Pancreas (tissue), 10 donors: ENCODE measurements at regions not wholly inside any gene's neighbourhood (a gene's known extent, or its start where the extent isn't known, plus 50 kb on each side); places are given as distances from the start of the nearest gene placed in this dataset.
"Not testable (repeated sequence)": the region's sequence is repeated elsewhere in the genome, so short reads cannot be mapped to it uniquely, and the experiment has no call there.

Source experiments
- ATAC-seq, 4 donors: fragments of 200-7000 bp; cut with Tn5 transposase; one replicate each; pipeline versions ENCODE4 v1.8.0 to v1.9.1; 2020; ENCODE audit warnings: mild to moderate bottlenecking in 4 of 4, moderate library complexity in 4 of 4
- DNase-seq, 6 donors: peaks; one replicate each; pipeline ENCODE4 v3.0.0-alpha.2; 2020
- FAIRE-seq: peaks from 2 replicates; lab custom pipeline; 2012; peaks lifted over from hg19 to GRCh38; lab: Jason Lieb, UNC
- H3K27ac ChIP-seq, 4 donors: fragments of 200-600 bp; sonication (generic); 1 replicate in 3 of 4; 2 replicates in 1 of 4; pipeline versions ENCODE4 v1.5.0 to v1.8.0; 2020
- H3K27me3 ChIP-seq, 4 donors: fragments of 200-600 bp; one replicate each; pipeline ENCODE4 v1.8.0; 2021
- H3K36me3 ChIP-seq, 3 donors: fragments of 200-600 bp; sonication (generic) in 1 of 3; one replicate each; pipeline versions ENCODE4 v1.5.0 to v1.8.0; 2020 to 2021
- H3K4me1 ChIP-seq, 3 donors: fragments of 200-600 bp; one replicate each; pipeline ENCODE4 v1.8.0; 2021
- H3K4me3 ChIP-seq, 4 donors: fragments of 200-600 bp; sonication (generic) in 2 of 4; one replicate each; pipeline versions ENCODE4 v1.5.0 to v1.8.0; 2020 to 2021
- H3K9me3 ChIP-seq, 4 donors: fragments of 200-600 bp; one replicate each; pipeline ENCODE4 v1.8.0; 2021
- WGBS, 2 donors: extraction: QIAGEN DNeasy Blood & Tissue Kit; methylation state at CpG; one replicate each; pipeline ENCODE4 v1.1.7; 2013; 5-methylcytosine and 5-hydroxymethylcytosine counted together
- intact Hi-C, 3 donors: fragments of 100-400 bp; cut with DNase I; formaldehyde crosslinking; loops; one replicate each; pipeline versions ENCODE4 v1.11.1 to v1.14.2; 2022
- TF ChIP-seq, protein P1 (sequence below), 4 donors: fragments of 200-600 bp; sonication (generic) in 3 of 4; IDR thresholded peaks; one replicate each; pipeline versions ENCODE4 v1.5.0 to v1.8.0; 2021; ENCODE audit warnings: antibody characterized with exemption in 4 of 4
- donor health status: healthy with polysubstance abuse.
- donor health status: DM: no; HTN: no; CAD: no; lungs with moderate emphysema.
- donor health status: DM: no; HTN: no; CAD: no.
- donor health status: control.
- donor health status: control.
- donor health status: Bipolar disorder and iron deficiency.
- donor health status: DM: yes; HTN: yes; CAD: no.
- donor health status: DM: no; HTN: no; CAD: no.
- donor health status: DM: no; HTN: no; CAD: no.
- donor health status: DM: yes; HTN: yes; CAD: no.

DNA sequence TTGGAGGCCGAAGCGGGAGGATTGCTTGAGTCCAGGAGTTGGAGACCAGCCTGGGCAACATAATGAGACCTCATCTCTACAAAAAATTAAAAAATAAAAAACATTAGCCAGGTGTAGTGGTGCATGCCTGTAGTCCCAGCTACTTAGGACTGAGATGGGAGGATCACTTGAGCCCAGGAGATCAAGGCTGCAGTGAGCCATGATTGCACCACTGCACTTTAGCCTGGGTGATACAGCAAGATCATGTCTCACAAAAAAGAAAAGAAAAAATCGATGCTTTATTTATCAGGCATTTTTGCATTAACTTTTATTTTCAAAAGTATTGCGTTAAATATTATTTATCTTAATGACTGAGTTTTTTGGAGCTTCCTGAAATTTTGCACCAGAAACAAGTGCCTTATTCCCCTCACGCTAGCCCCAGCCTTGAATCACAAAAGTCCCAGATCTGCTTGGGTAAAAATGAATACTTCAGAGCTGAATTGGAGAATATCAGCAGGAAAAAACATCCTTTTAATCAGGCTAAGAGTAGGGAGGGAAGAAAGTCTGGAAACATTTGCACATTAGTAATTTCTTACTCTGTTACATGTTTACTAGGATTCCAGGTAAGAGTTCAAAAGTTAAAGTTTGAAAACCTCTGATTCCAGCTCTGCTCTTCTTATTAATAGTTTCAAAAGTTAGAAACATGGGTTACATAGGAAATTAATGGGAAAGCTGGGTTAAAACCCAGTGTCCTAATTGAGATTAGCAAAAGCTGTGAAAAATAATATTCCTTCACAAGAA lies 111.4 kb upstream of the FOXN2 start:
- H3K27me3 ChIP-seq, result no peaks in the 10 kb centered on the region
- no peak overlapping the region for H3K27ac ChIP-seq
- TF ChIP-seq, protein P1, sequence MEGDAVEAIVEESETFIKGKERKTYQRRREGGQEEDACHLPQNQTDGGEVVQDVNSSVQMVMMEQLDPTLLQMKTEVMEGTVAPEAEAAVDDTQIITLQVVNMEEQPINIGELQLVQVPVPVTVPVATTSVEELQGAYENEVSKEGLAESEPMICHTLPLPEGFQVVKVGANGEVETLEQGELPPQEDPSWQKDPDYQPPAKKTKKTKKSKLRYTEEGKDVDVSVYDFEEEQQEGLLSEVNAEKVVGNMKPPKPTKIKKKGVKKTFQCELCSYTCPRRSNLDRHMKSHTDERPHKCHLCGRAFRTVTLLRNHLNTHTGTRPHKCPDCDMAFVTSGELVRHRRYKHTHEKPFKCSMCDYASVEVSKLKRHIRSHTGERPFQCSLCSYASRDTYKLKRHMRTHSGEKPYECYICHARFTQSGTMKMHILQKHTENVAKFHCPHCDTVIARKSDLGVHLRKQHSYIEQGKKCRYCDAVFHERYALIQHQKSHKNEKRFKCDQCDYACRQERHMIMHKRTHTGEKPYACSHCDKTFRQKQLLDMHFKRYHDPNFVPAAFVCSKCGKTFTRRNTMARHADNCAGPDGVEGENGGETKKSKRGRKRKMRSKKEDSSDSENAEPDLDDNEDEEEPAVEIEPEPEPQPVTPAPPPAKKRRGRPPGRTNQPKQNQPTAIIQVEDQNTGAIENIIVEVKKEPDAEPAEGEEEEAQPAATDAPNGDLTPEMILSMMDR (IDR thresholded peaks at IDR 0.05), result no peak
- no peak for ATAC-seq
- H3K4me1 ChIP-seq, result no peaks in the 10 kb centered on the region
- WGBS, 2 donors, result 92% methylated on average over 5 of the region's 5 CpGs
- no peak for DNase-seq
- H3K4me3 ChIP-seq, result no peak overlapping the region
- intact Hi-C loops, result no loop called here
- no peaks in the 10 kb centered on the region for H3K9me3 ChIP-seq
- no peaks in the 10 kb centered on the region for H3K36me3 ChIP-seq
- FAIRE-seq, result no peak

DNA sequence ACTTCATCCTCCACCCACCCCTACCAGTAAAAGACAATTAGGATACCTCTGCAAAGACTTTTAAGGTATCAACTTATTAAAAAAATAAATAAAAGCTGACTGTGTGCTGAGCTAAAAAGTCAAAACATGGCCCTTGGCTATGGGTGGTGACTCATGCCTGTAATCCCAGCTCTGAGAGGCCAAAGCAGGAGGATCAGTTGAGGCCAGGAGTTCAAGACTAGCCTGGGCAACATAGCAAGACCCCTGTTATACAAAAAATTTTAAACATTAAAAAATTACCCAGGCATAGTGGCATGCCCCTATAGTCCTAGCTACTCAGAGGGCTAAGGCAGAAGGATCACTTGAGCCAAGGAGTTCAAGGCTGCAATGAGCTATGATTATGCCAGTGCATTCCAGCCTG lies 110.8 kb upstream of the FOXN2 start:
- H3K4me3 ChIP-seq, result no peak overlapping the region
- H3K4me1 ChIP-seq, result no peaks in the 10 kb centered on the region
- TF ChIP-seq, protein P1 (IDR thresholded peaks at IDR 0.05), result no peak
- DNase-seq (no peak), ATAC-seq (no peak), FAIRE-seq (no peak)
- intact Hi-C loops, result no loop called here
- H3K27me3 ChIP-seq, result no peaks in the 10 kb centered on the region
- no peak overlapping the region for H3K27ac ChIP-seq
- H3K36me3 ChIP-seq, result no peaks in the 10 kb centered on the region
- no peaks in the 10 kb centered on the region for H3K9me3 ChIP-seq

DNA sequence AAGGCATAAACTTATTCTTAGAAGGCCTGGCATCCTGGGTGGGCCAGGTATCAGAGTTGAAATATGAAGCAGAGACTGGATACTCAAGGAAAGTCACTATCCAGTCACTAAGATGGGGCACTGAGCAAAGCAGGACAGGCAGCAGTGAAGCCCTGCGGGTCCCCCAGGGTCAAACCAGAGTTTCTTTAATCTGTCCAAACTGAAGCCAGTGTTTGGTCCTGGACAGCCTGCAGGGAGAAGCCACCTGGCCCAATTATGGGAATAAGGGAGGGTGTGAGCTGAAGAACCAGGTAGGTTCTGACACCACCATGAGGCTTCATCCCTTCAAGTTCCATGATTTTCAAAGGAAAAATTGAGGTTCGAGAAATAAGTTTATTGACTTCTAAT lies 109.7 kb upstream of the FOXN2 start:
- WGBS, 2 donors, result 76 to 84% methylated on average over 2 of the region's 2 CpGs
- Histone ChIP-seq H3K36me3 (no peaks in the 10 kb centered on the region), H3K4me1 (no peaks in the 10 kb centered on the region), H3K27ac (no peak overlapping the region), H3K27me3 (no peaks in the 10 kb centered on the region), H3K4me3 (no peak overlapping the region), H3K9me3 (no peaks in the 10 kb centered on the region)
- TF ChIP-seq, protein P1 (IDR thresholded peaks at IDR 0.05), result no peak
- no peak for ATAC-seq
- no peak for DNase-seq
- no peak for FAIRE-seq
- intact Hi-C loops, result no loop called here

DNA sequence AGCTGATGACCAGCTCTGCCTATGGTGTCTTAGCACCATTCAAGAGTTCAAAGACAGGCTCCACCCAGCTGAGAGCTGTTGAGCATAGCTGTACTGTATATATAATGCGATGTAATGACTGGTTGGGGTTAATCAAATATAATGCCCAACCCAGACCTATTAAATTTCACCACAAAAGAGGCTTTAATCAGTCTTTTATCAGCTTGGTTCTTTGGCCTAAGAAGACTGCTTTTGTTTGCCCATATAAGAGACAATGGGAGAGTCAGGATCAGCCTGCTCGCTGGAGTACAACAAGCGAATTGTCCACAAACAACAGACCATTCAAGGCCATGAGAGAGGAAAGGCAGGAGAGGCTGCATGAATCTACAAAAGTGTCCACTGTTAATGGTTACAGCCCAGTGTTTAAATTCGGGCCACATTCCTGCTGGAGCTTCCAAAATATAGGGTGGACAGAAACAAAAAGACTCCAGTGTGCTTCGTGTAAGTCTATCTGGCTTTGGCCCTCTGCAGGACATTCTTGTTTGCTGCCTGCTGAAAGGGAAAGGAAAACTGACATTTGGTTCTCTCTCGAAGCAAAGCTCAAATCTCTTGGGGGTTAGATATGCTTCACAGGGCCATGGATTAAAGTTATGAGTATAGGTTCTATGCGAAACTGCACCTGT lies 109.2 kb upstream of the FOXN2 start:
- ATAC-seq (no peak), FAIRE-seq (no peak), DNase-seq (no peak)
- Histone ChIP-seq H3K4me3 (no peak overlapping the region), H3K36me3 (no peaks in the 10 kb centered on the region), H3K9me3 (no peaks in the 10 kb centered on the region), H3K27me3 (no peaks in the 10 kb centered on the region), H3K4me1 (no peaks in the 10 kb centered on the region), H3K27ac (no peak overlapping the region)
- TF ChIP-seq, protein P1 (IDR thresholded peaks at IDR 0.05), result no peak
- intact Hi-C loops, result no loop called here
- WGBS, 2 donors, result 64 to 69% methylated on average over 7 of the region's 7 CpGs

DNA sequence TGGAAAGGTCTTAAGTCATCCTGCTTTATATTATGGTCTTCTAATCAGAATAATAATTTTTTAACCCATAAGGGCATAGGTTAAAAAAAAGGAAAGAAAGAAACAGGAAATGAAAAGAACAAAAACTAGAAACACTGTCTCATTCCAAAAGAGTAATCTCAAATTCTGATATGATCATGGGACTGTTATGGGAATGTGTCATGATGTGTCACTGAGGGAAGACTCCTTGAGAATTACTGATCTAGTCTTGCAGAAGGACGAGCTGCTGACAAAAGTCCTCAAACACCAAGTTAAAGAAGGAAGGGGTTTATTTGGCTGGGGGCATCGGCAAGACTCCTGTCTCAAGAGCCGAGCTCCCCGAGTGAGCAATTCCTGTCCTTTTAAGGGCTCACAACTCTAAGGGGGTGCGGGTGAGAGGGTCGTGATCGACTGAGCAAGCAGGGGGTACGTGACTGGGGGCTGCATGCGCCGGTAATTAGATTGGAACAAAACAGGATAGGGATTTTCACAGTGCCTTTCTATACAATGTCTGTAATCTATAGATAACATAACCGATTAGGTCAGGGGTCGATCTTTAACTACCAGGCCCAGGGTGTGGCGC lies 108.3 kb upstream of the FOXN2 start:
- H3K9me3 ChIP-seq, H3K4me1 ChIP-seq, ATAC-seq, intact Hi-C loops, FAIRE-seq, H3K27me3 ChIP-seq, H3K36me3 ChIP-seq, DNase-seq, H3K27ac ChIP-seq, H3K4me3 ChIP-seq: not testable (repeated sequence)
- 83 to 93% methylated on average over 12 of the region's 13 CpGs for WGBS, 2 donors
